ENCODE measurements at regions not wholly inside any gene's neighbourhood (a gene's known extent, or its start where the extent isn't known, plus 50 kb on each side); places are given as distances from the start of the nearest gene placed in this dataset.

- TF ChIP-seq POLR2A (IDR thresholded peaks at IDR 0.05) (no peak), CTCF (IDR thresholded peaks at IDR 0.05) (no peak)
These were observed 73.9 kb downstream of the LSM3 start for GRCh38 chr3:14252321-14253021.

Data from breast epithelium (tissue), 3 donors.